Neural progenitor cell (in vitro differentiated cells): ENCODE measurements at regions not wholly inside any gene's neighbourhood (a gene's known extent, or its start where the extent isn't known, plus 50 kb on each side); places are given as distances from the start of the nearest gene placed in this dataset.

Experiments used
- DNase-seq: peaks from one replicate; pipeline ENCODE4 v3.0.0-alpha.2; 2016; ENCODE audit warnings: low spot score
- H2AFZ ChIP-seq: fragments of 200-600 bp; sonication (generic); replicated peaks from 2 replicates; pipeline ENCODE4 v1.6.1; 2016; ENCODE audit warnings: antibody characterized with exemption
- H3F3A ChIP-seq: fragments of 200-600 bp; sonication (generic); 2 replicates; pipeline ENCODE4 v1.6.1; 2016; ENCODE audit warnings: antibody characterized with exemption, low read depth
- H3K27ac ChIP-seq: fragments of 200-600 bp; sonication (generic); 2 replicates; pipeline ENCODE4 v1.5.1; 2016; ENCODE audit warnings: mild to moderate bottlenecking
- H3K27me3 ChIP-seq: fragments of 200-600 bp; sonication (generic); 2 replicates; pipeline ENCODE4 v1.6.1; 2016; ENCODE audit warnings: mild to moderate bottlenecking, moderate library complexity
- H3K36me3 ChIP-seq: fragments of 200-600 bp; sonication (generic); 2 replicates; pipeline ENCODE4 v1.5.1; 2016
- H3K4me1 ChIP-seq: fragments of 200-600 bp; sonication (generic); 2 replicates; pipeline ENCODE4 v1.6.1; 2016; ENCODE audit warnings: mixed run types
- H3K4me2 ChIP-seq: fragments of 200-600 bp; sonication (generic); 2 replicates; pipeline ENCODE4 v1.6.1; 2016
- H3K4me3 ChIP-seq: fragments of 200-600 bp; sonication (generic); 2 replicates; pipeline ENCODE4 v1.5.1; 2016
- H3K79me2 ChIP-seq: fragments of 200-600 bp; sonication (generic); 2 replicates; pipeline ENCODE4 v1.6.1; 2016; ENCODE audit warnings: low read depth
- H3K9ac ChIP-seq: fragments of 200-600 bp; sonication (generic); 2 replicates; pipeline ENCODE4 v1.6.1; 2016
- H3K9me3 ChIP-seq: fragments of 200-600 bp; sonication (generic); 2 replicates; pipeline ENCODE4 v1.5.1; 2016; ENCODE audit warnings: low read depth
- H4K20me1 ChIP-seq: fragments of 200-600 bp; sonication (generic); 2 replicates; pipeline ENCODE4 v1.6.1; 2016; ENCODE audit warnings: low read depth
- H3K27ac Mint-ChIP-seq: 3 replicates; pipeline ENCODE4 v1.8.0; 2021; ENCODE audit warnings: mixed read lengths
- H3K27me3 Mint-ChIP-seq: 2 replicates; pipeline ENCODE4 v1.8.0; 2022; ENCODE audit warnings: low read depth, mild to moderate bottlenecking, inconsistent platforms, moderate library complexity, mixed read lengths; ENCODE audit not compliant: insufficient read depth
- H3K36me3 Mint-ChIP-seq: 3 replicates; pipeline ENCODE4 v1.8.0; 2021; ENCODE audit warnings: mixed read lengths
- H3K4me1 Mint-ChIP-seq: 3 replicates; pipeline ENCODE4 v1.8.0; 2021; ENCODE audit warnings: mixed read lengths
- H3K4me3 Mint-ChIP-seq: 3 replicates; pipeline ENCODE4 v1.8.0; 2021; ENCODE audit warnings: mild to moderate bottlenecking, moderate library complexity, mixed read lengths
- H3K9me3 Mint-ChIP-seq: 3 replicates; pipeline ENCODE4 v1.8.0; 2020; ENCODE audit warnings: mixed read lengths
- EZH2 ChIP-seq: fragments of 200-600 bp; sonication (generic); IDR thresholded peaks from 2 replicates; pipeline ENCODE4 v1.6.1; 2017; ENCODE audit warnings: antibody characterized with exemption, mild to moderate bottlenecking, moderate library complexity
- EZH2phosphoT487 ChIP-seq: fragments of 200-600 bp; sonication (generic); IDR thresholded peaks from 2 replicates; pipeline ENCODE4 v1.6.1; 2017; ENCODE audit warnings: antibody characterized with exemption
- TF ChIP-seq, protein P1 (sequence below): fragments of 200-600 bp; sonication (generic); IDR thresholded peaks from 2 replicates; pipeline ENCODE4 v1.5.1; 2017; ENCODE audit warnings: antibody characterized with exemption, mild to moderate bottlenecking

GRCh38 chr6:44525761-44526351 is 138.3 kb downstream of the CDC5L start:
- H3K9me3 ChIP-seq, result no peaks in the 10 kb centered on the region
- no peaks in the 10 kb centered on the region for H3K27me3 Mint-ChIP-seq
- no peak overlapping the region for H3K9ac ChIP-seq
- H3K4me1 ChIP-seq, result peaks cover 5% of the 10 kb centered on the region
- no peak overlapping the region for H3K27ac ChIP-seq
- H3K4me3 Mint-ChIP-seq, result no peak overlapping the region
- H3K4me3 ChIP-seq, result no peak overlapping the region
- no peak overlapping the region for H2AFZ ChIP-seq
- H3K27me3 ChIP-seq, result no peaks in the 10 kb centered on the region
- H3K9me3 Mint-ChIP-seq, result peaks cover 24% of the 10 kb centered on the region
- peaks cover 14% of the 10 kb centered on the region for H3K4me1 Mint-ChIP-seq
- DNase-seq, result no peak
- no peaks in the 10 kb centered on the region for H3F3A ChIP-seq
- no peaks in the 10 kb centered on the region for H3K79me2 ChIP-seq
- no peaks in the 10 kb centered on the region for H3K36me3 Mint-ChIP-seq
- no peaks in the 10 kb centered on the region for H3K36me3 ChIP-seq
- H3K27ac Mint-ChIP-seq, result no peak overlapping the region
- H3K4me2 ChIP-seq, result no peak overlapping the region
- TF ChIP-seq EZH2phosphoT487 (no peak), EZH2 (no peak)
- TF ChIP-seq, protein P1, sequence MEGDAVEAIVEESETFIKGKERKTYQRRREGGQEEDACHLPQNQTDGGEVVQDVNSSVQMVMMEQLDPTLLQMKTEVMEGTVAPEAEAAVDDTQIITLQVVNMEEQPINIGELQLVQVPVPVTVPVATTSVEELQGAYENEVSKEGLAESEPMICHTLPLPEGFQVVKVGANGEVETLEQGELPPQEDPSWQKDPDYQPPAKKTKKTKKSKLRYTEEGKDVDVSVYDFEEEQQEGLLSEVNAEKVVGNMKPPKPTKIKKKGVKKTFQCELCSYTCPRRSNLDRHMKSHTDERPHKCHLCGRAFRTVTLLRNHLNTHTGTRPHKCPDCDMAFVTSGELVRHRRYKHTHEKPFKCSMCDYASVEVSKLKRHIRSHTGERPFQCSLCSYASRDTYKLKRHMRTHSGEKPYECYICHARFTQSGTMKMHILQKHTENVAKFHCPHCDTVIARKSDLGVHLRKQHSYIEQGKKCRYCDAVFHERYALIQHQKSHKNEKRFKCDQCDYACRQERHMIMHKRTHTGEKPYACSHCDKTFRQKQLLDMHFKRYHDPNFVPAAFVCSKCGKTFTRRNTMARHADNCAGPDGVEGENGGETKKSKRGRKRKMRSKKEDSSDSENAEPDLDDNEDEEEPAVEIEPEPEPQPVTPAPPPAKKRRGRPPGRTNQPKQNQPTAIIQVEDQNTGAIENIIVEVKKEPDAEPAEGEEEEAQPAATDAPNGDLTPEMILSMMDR, result no peak
- no peaks in the 10 kb centered on the region for H4K20me1 ChIP-seq

DNA sequence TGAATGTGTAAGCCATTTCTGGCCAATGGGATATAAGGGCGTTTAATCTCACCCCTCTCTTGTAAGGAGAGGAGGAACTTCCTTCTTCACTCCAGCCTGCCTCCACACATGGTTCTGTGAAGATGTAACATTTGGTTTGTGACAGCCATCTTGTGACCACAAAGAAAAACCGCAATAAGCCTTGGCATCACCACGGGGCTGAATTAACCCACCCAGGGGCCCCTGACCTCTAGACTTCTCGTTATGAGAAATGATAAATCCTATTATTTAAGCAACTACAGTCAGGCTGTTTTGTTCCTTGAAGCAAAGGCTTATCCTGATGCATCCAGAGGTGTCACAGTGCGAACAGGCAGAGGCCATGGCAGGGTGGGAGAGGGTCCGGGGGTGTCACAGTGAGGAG is 139.7 kb downstream of the CDC5L start:
- Histone ChIP-seq H3K4me2 (no peak overlapping the region), H2AFZ (no peak overlapping the region), H3K79me2 (no peaks in the 10 kb centered on the region), H3K4me3 (no peak overlapping the region), H3K27me3 (no peaks in the 10 kb centered on the region), H3K36me3 (no peaks in the 10 kb centered on the region), H3K27ac (no peak overlapping the region), H3K4me1 (peaks cover 12% of the 10 kb centered on the region), H3F3A (no peaks in the 10 kb centered on the region), H3K9me3 (no peaks in the 10 kb centered on the region), H4K20me1 (no peaks in the 10 kb centered on the region), H3K9ac (no peak overlapping the region)
- Mint-ChIP-seq H3K27ac (no peak overlapping the region), H3K9me3 (peaks cover 15% of the 10 kb centered on the region), H3K27me3 (no peaks in the 10 kb centered on the region), H3K36me3 (no peaks in the 10 kb centered on the region), H3K4me3 (no peak overlapping the region), H3K4me1 (peaks cover 18% of the 10 kb centered on the region)
- no peak for DNase-seq
- TF ChIP-seq EZH2, result no peak
- TF ChIP-seq, protein P1, result no peak
- no peak for TF ChIP-seq EZH2phosphoT487

GRCh38 chr6:44527583-44528369 is 140.3 kb downstream of the CDC5L start:
- Mint-ChIP-seq H3K27ac (peak overlapping the region; percentile 34), H3K4me1 (peaks cover 18% of the 10 kb centered on the region), H3K27me3 (peaks cover 2% of the 10 kb centered on the region), H3K9me3 (peaks cover 15% of the 10 kb centered on the region), H3K36me3 (no peaks in the 10 kb centered on the region), H3K4me3 (no peak overlapping the region)
- Histone ChIP-seq H3K9me3 (no peaks in the 10 kb centered on the region), H3K4me1 (peaks cover 12% of the 10 kb centered on the region), H3K27ac (no peak overlapping the region), H2AFZ (no peak overlapping the region), H3K27me3 (no peaks in the 10 kb centered on the region), H4K20me1 (no peaks in the 10 kb centered on the region), H3K79me2 (no peaks in the 10 kb centered on the region), H3K9ac (no peak overlapping the region), H3K36me3 (no peaks in the 10 kb centered on the region), H3K4me2 (no peak overlapping the region), H3F3A (no peaks in the 10 kb centered on the region), H3K4me3 (no peak overlapping the region)
- DNase-seq, result no peak
- no peak for TF ChIP-seq EZH2
- TF ChIP-seq, protein P1, result no peak
- TF ChIP-seq EZH2phosphoT487, result no peak
